Suppressor macrophage treated with lipopolysaccharide for 1 hour (primary cell): ENCODE measurements at regions not wholly inside any gene's neighbourhood (a gene's known extent, or its start where the extent isn't known, plus 50 kb on each side); places are given as distances from the start of the nearest gene placed in this dataset.

Experiments
- DNase-seq, 3 donors: peaks; one replicate each; pipeline ENCODE4 v3.0.0-alpha.2; 2020 to 2022

DNA sequence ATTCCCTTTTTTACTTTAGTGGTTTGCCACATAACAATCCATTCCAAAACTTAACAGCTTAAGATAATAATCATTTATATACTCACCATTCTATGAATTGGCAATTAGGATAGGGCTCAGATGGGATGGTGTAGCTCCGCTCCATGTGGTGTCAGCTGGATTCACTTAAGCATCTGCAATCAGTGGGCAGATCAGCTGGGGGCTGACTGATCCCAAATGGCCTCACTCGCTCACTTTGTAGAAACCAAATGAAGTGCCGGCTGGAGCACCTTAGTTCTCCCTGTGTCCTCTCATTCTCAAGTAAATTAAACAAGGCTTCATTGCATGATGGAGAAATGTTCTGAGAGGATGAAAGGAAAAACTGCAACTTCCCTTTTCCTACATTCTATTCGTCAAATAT lies 161.4 kb downstream of the WT1 start:
- DNase-seq = no peak

DNA sequence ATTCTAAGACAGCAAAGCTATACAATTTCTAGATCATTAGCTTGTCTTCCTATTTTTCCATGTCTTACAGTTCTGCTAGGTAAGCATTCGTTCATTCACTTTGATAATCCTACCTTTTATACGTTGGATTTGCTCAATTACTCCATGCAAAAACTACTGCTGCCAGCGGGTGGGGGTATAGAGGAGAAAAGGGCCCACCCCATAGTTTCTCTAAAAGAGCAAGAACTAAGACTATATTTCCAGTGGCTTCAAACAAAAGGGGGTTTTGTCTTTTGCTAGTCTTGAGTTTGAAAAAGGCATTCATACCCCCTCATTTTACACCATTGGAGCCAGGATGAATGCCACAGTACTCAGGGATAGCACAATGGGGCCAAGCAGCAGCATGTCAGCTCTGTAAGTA lies 155.7 kb downstream of the WT1 start:
- no peak for DNase-seq

DNA sequence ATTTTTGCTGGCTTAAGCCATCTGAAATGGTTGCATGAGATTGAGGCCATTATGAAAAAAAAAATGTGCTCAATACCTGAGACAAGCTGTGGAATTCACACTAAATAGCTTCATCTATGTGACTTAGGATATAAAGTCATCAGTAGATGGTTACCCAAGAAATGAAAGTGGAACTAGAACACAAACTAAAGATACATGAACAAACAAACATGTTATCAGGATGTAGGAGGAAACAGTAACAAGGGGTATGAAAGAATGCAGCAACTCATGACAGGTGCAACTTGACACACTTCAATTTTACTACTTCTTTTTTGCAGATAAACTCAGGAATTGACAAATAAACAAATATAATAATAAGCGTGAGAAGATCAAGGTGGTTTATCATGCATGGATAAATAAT lies 155.0 kb downstream of the WT1 start:
- no peak for DNase-seq

DNA sequence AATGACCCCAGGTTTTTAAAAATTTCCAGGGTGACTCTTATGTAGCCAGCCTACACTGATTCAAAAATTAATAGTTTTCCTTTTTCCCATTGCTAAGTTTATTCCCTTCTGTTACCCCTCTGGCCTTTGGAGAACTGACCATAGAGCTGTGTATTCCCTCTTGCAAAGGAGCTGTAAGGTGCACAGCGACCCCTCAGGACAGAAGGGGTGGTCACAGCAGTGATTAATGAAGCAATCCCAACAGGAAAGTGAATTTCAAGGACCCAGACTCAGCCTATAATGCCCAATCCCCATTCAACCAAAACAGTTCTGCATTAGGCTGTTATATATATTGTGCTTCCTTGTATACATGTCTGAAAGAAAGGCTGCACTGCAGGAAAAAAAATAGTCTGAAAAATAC lies 147.1 kb downstream of the WT1 start:
- DNase-seq = no peak

DNA sequence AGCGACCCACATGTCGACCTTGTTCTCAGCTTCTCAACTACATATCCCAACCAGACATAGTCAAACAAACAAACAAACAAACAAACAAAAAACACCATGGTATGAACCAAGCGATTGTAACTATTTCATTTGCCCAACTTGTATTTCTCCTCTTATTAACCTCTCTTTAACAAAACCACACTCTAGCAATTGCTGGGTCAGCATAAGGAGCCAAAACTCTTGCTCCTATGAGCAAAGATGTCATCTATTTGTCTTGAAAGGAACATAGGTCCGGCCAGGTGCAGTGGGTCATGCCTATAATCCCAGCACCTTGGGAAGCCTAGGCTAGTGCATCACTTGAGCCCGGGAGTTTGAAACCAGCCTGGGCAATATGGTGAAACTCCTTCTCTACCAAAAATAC lies 145.6 kb downstream of the WT1 start:
- no peak for DNase-seq

DNA sequence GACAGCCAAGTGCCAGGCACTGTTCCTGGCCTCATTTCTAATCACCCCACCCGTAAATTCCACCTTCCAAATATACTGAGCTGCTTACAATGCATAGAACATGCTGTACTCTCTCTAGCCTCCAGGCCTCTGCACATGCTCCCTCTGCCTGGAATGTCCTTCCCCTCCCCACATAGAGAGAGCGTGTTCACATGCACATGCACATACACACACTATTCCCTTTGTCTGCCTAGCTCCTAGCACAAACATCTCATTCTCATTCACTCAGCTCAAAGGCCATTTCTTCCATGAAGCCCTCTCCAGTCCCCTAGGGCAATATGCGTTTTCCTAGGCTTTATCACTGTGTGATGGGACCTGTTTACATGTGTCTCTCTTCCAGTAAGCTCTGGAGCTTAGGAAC lies 144.6 kb downstream of the WT1 start:
- no peak for DNase-seq

DNA sequence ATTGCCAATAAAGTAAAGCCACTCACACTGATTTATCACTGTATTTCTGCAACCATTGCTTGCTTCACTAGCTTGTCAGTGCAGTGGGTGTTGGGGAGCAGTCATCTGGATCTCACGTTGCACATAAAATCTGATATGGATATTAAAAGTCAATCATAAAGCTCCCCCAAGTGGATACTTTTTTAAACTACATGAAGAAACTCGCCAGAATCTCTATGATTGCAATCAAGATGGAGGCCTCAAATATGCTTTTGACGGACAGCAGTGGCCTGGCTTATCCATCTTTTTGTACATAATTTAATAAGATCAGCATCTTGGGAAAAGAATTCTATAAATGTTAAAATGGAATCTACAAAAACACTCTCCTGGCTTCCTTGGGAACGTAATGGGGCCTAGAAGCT lies 137.7 kb downstream of the WT1 start:
- DNase-seq = peak; percentile 25 to 39 (median 37)

DNA sequence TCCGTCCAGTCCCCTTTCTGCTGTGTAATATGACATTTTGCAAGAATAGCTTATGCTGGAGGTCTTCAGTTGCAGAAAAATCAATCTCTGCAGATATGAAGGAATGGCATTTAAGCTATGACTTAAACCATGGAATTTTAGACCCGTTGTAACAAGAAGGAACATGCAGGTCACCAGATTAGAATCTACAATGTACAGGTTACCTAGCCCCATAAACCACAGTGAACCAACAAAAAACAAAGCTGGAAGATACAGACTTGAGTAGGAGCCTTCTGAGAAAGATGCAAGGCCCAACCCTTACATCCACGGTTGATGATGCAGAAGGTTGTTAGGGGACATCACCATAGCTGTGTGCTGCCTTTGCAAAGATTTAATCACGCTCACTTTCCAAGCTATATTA lies 132.5 kb downstream of the WT1 start:
- no peak for DNase-seq

DNA sequence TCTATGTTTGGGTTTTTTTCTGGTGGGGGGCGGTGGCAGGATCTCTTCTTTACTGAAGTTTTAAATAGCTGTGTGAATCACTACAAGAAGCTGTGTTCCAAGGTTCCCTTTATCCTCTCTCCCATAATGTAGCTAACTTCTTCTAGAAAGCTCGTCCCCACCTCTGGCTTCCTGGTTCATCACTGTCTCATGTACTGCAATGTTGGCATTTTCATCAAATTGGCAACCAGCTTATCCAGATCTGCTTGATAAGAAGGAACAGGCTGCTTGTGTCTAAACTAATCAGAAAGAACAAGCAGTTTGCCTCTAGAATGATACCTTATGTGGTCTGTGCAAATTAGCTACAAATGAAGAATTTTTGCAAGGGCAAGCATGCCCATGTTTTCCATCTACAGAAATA lies 130.8 kb downstream of the WT1 start:
- DNase-seq = no peak

DNA sequence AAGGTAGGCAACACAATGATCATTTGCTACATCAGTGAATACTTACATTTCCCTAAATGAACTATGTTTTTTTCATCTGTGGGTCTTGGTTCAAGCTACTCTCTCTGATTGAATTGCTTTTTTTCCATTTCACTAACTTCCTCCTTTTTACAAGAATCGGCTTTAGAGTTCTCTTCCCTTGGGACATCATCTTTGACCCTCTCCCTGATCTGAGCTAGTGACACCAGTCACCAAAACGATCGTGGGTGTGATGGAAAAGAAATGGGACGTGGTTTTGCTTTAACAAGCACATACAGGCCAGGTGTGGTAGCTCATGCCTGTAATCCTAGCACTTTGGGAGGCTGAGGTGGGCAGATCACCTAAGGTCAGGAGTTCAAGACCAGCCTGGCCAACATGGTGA lies 129.9 kb downstream of the WT1 start:
- no peak for DNase-seq

DNA sequence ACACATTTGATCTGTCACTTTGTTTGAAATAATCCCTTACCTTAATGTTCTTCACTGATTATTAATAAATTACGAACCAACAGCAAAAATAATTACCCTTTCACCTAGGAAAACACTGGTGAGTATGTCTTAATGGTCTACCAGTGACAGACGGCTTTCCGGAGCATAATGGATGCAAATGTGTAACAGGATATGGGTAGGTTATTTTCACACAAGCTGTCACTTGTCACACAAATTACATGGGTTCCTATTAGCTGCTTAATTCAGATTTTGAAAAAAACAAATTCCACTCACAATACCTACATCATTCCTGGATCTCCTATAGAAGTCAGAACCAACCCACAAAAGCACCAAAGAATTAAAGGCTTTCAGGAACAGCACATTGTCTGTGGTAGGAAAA lies 127.9 kb downstream of the WT1 start:
- no peak for DNase-seq

DNA sequence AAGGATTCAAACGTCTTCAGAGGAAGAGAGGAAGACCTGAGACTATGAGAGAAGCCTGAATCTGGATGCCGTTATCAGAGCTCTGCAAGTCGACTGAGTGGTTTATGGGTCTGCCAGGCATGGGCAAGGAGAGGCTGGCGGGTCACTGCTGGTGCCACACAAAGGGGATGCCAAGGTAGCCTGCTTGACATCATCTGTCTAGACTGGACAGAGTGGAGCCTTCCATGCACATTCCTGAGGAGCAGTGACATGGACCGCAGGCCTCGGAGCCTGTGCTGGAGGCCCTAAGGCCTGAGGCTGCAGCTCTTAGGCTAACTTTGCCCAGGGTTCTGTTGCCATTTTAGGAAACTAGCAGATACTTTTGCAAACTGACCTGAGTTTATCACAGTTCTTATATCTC lies 127.4 kb downstream of the WT1 start:
- no peak for DNase-seq

DNA sequence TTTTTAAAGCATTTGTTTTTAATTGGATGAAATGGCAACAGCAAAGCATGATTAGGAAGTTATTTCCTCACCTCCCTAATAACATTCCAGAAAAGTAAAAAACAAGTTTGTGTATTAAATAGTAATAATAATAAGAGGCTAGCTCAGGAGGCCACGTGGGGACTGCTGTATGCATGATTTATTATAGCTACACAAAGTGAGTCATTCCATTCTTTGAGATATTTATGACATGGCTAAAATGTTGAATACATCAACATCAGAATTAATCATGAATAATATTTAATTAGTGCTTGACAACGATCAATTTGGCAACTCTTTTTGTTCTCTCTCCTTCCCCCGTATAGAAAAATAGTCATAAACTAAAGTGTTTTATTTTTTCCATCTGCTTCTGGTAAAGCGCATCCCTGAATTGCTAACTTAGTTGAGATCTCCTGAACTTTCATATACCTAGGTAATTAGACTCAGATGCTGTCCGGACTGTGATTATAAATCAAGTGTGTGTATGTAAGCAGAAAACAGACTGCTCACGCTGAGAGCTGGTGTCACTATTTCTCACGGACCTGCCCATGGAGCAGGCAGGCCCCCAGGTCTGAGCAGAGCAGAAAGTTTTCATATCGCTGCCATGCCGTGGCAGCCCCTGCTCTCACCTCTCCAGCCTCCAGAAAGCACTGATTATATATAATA lies 125.7 kb downstream of the WT1 start:
- DNase-seq = no peak

DNA sequence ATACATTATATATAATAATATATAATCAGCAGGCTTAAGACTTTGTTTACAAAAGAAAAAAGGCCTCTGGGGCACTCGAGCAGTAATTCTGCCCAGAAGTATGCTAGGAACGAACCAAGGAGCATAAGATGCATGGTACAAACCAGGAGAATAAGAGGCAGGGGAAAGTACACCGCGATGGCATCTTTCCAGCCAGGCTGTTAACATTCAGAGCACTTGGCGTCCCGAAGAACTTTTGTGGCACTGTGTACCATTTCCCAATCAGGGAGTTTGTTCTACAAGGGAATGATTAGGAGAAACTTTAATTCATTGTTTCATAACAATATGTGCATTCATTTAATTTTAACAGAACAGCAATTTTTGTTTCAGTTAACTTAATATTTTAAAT lies 125.1 kb downstream of the WT1 start:
- no peak for DNase-seq

DNA sequence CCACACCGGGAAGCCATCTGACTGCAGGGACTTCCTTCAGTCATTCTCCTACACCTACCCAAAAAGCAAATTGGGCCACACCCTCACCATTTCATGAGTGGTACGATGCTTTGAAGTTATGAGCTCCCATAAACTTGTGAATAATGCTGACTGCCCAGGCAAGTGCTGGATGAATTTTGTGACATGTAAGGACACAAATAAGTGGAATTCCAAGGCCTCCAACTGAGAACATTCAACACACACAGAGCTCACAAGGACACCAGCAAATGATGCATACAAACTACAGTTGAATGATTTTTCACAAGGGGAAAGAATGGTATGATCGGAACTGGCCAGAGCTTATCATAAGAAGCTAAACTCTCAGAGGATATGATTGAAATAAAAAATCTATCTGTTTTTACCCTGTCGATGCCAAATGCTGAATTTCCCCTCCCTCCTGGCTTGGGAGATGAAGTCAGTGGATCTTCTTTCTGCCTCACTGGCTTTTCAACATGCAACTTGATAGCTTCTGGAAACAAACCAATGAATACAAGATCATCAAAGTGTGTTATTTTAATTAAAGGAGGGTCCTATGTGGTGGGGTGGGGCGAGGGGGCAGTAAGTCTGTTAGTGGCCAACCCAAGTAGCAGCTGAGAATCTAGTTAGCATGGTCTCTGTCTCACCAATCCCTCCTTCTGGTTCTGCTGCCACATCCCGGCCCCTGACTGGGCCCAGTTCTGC lies 123.8 kb downstream of the WT1 start:
- no peak for DNase-seq

DNA sequence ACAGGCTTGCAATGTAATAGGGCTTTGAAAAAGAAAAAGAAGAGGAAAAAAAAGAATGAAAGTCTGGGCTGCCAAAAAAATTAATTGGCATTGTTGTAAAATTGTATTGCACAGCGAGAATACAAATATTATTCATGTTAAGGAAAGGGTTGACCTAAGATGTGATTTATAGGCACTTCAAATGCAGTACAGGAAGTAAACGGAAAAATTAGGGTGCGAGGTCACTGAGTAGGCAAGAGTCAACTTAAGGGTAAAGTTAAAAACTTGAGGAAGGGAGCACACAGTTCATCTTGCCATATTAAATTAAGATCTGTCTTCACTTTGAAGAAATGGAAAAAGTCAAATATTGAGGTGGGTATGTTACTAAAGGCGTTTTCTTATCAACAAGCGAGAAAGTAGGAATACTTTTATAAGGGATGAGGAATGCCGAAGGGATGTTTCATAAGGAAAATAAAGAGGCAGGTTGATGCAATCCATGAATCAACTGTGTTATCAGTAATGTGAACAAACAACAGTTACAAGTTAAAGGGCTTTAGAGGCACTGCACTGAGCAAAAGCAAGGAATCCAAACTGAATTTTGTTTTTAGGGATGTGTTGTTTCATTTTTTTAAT lies 123.0 kb downstream of the WT1 start:
- DNase-seq = no peak

DNA sequence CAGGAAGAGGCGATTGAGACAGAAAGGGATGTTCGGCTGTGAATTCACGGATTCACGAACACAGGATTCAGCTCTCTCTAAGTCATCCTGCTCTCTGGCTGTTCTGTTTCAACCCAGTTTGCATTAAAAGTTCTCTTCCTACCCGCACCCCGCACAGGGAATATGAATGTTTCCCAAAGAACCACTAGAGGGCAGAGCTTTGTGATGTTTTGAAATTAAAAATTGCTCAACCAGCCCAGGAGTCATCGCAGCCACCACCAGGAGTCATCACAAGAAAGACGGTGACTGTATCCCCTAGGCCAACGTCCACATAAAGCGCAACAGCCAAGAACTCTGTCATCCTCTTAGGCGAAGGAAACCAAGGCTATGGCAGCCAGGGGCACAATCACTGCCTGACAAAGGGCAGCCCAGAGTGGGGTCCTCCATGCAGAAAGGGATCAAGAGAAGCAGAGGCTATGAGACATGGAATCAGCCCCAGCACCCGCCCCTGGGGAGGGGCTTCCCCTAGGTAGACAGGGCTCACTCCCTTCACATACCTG lies 122.4 kb downstream of the WT1 start:
- peak; percentile 85 to 93 (median 86) for DNase-seq

DNA sequence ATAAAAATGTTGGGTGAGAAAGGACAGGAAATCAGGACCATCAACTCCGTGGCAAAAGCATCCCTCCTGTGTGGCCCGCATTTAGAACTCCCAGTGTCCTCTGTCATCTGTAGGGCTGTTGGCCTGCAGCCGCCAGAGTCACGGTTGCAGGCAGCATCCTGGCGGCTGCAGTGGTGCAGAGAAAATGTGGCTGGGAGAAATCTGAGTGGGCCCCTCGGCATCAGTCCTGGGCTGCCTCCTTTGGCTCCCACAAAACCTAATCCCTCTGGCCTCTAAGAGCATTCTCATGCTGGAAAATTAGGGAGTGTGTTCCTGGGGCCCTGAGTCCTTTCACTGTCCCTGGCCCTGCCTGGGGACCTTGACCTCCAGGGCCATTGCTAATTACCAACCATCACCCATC lies 121.9 kb downstream of the WT1 start:
- no peak for DNase-seq

DNA sequence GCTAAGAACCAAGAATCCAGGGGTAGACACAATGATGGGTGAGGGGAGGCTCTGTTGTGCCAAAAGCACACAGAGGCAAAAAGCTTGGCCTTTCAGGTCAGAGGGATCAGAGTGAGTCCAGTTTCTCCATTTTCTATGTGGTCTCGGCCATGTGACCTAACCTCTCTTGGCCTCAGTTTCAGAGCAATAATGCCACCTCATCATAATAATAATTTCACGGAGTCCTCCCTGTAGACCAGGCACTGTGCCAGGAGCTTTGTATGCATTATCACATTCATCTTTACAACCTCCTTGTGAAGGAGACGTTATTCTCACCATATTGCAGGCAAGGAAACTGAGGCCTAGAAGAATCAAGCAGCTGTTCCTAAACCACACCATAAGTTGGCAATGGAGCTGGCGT lies 120.2 kb downstream of the WT1 start:
- DNase-seq = no peak

DNA sequence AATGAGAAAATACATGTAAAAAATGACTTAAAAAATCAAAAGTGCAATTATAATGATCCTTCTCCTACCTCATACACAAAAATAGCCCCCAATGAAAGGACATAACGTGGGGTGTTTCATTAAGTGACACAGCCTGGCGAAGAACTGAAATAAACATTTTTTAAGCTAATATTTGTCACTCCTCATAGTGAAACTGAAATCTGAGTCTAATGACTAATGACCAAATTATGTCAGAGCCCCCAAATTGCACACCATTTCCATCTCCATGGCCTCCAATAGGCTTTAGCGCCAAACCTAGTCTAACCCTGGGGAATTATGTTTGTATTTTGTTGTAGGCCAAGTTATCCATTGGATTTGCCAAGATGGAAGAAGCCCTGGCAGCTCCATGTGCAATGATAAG lies 119.1 kb downstream of the WT1 start:
- peak in 2 of 3 donors; percentile 15 to 26 for DNase-seq

DNA sequence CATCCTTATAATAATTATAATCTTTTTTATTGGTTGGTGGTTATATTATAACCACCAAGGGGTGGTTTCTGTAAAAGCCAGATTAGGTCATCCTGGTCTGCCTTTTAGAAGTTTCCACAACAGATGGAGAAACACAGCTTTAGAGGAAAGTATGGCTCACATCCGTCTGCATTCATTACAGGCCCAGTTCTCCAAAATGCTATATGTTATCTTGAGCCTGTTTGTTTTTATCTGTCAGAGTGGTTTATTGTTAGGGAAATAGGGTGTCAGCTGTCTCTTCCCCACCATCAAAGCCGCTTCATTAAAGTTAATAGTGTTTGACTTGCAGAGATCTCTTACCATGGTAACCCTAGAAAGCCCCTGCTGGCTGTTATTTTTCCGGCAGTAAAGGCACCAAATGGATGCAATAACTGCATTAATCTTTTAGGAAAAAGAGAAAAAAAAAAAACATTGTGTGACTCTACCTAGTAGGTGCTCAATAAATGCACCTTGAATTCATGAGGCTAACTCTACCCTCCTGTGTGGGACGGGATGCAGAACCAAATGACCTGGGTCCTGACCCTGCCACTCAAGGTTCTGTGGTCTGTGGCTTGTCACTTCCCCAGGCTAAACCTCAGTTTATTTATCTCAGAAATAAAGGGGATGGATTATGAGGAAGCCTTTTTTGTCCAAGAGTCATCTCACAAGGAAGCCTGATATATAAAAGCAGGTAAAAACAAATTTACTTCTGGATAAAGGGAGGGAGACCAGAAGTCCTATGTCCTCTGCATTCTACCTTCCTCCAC lies 118.3 kb downstream of the WT1 start:
- peak in 1 of 3 donors; percentile 14 for DNase-seq

DNA sequence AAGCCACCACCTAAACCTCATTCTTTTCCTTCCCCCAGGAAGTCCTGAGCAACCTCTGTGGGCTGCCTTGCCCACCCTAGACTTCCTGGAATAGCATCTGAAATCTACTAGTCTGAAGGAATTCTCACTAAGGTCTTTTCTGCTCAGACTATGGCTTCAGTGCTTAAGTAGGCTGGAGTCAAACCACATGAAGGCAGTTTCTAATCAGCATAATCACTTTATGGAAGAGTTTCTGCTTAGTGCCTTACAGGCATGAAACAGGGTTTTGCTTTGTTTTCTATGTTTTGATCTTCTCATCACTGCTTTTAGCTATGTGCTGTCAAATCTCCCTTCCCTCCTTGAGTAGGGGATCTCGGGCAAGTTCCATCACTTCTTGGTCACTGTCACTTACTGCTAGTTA lies 117.7 kb downstream of the WT1 start:
- no peak for DNase-seq
